ENCODE measurements at regions not wholly inside any gene's neighbourhood (a gene's known extent, or its start where the extent isn't known, plus 50 kb on each side); places are given as distances from the start of the nearest gene placed in this dataset.

- TF ChIP-seq, protein P1, sequence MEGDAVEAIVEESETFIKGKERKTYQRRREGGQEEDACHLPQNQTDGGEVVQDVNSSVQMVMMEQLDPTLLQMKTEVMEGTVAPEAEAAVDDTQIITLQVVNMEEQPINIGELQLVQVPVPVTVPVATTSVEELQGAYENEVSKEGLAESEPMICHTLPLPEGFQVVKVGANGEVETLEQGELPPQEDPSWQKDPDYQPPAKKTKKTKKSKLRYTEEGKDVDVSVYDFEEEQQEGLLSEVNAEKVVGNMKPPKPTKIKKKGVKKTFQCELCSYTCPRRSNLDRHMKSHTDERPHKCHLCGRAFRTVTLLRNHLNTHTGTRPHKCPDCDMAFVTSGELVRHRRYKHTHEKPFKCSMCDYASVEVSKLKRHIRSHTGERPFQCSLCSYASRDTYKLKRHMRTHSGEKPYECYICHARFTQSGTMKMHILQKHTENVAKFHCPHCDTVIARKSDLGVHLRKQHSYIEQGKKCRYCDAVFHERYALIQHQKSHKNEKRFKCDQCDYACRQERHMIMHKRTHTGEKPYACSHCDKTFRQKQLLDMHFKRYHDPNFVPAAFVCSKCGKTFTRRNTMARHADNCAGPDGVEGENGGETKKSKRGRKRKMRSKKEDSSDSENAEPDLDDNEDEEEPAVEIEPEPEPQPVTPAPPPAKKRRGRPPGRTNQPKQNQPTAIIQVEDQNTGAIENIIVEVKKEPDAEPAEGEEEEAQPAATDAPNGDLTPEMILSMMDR (conservative IDR thresholded peaks at IDR 0.05; ENCODE audit: low read length), result no peak
- TF ChIP-seq EZH2phosphoT487 (IDR thresholded peaks at IDR 0.05; ENCODE audit: borderline replicate concordance, low read depth, low read length), result no peak
Observed at GRCh38 chr13:106129273-106129672, 406.2 kb downstream of the EFNB2 start.

Data from OCI-LY7 (cell line).